CD4-positive, alpha-beta T cell (primary cell): ENCODE measurements at regions not wholly inside any gene's neighbourhood (a gene's known extent, or its start where the extent isn't known, plus 50 kb on each side); places are given as distances from the start of the nearest gene placed in this dataset.
"Not testable (repeated sequence)": the region's sequence is repeated elsewhere in the genome, so short reads cannot be mapped to it uniquely, and the experiment has no call there.

ENCODE experiments used
- ATAC-seq: fragments of 200-7000 bp; cut with Tn5 transposase; one replicate; pipeline ENCODE4 v1.10.0; 2022; ENCODE audit warnings: mild to moderate bottlenecking; ENCODE audit not compliant: poor library complexity
- CTCF ChIA-PET: fragments of 350-600 bp; sonication (Branson Sonifier 250); formaldehyde crosslinking; loops from one replicate; lab custom pipeline; 2021; ENCODE audit warnings: antibody characterized with exemption, inconsistent platforms; lab: Charles Lee
- POLR2A ChIA-PET: fragments of 350-600 bp; sonication (Branson Sonifier 250); formaldehyde crosslinking; loops from one replicate; lab custom pipeline; 2021; ENCODE audit warnings: antibody characterized with exemption, inconsistent platforms; lab: Charles Lee
- DNase-seq, 14 experiments: peaks; one replicate each; pipeline ENCODE4 v3.0.0-alpha.2; 2013 to 2020; ENCODE audit warnings: mixed read lengths in 2 of 14
- H3K27ac ChIP-seq, 2 donors: one replicate each; pipeline versions ENCODE4 v1.5.1 to v1.7.0; 2013; ENCODE audit warnings: low read length in 2 of 2, low read depth in 1 of 2, mild to moderate bottlenecking in 1 of 2
- H3K27me3 ChIP-seq, 2 experiments: 1 replicate in 1 of 2; 2 replicates in 1 of 2; pipeline versions ENCODE4 v1.6.1 to v1.7.0; 2013; ENCODE audit warnings: low read length in 2 of 2, control low read depth in 1 of 2, mild to moderate bottlenecking in 1 of 2, moderate library complexity in 1 of 2; ENCODE audit not compliant: insufficient read depth in 2 of 2, control insufficient read depth in 1 of 2
- H3K36me3 ChIP-seq: one replicate; pipeline ENCODE4 v1.6.1; 2013; ENCODE audit warnings: low read length, control low read depth; ENCODE audit not compliant: insufficient read depth
- H3K4me1 ChIP-seq: one replicate; pipeline ENCODE4 v1.6.1; 2013; ENCODE audit warnings: low read length, control low read depth; ENCODE audit not compliant: insufficient read depth
- H3K4me3 ChIP-seq: one replicate; pipeline ENCODE4 v1.5.1; 2013; ENCODE audit warnings: mild to moderate bottlenecking, low read length, moderate library complexity
- H3K9me3 ChIP-seq, 2 experiments: 1 replicate in 1 of 2; 2 replicates in 1 of 2; pipeline versions ENCODE4 v1.6.1 to v1.7.0; 2013; ENCODE audit warnings: low read length in 2 of 2, mild to moderate bottlenecking in 2 of 2, control low read depth in 1 of 2, moderate library complexity in 1 of 2; ENCODE audit not compliant: control insufficient read depth in 1 of 2, insufficient read depth in 1 of 2
- H3K27ac Mint-ChIP-seq: one replicate; pipeline ENCODE4 v1.8.0; 2020; ENCODE audit warnings: mixed read lengths
- H3K27me3 Mint-ChIP-seq: one replicate; pipeline ENCODE4 v1.8.0; 2021; ENCODE audit warnings: mixed read lengths
- H3K36me3 Mint-ChIP-seq: one replicate; pipeline ENCODE4 v1.8.0; 2021; ENCODE audit warnings: low read depth, mixed read lengths
- H3K4me1 Mint-ChIP-seq: one replicate; pipeline ENCODE4 v1.8.0; 2021; ENCODE audit warnings: low read depth, mixed read lengths
- H3K4me3 Mint-ChIP-seq: one replicate; pipeline ENCODE4 v1.8.0; 2020; ENCODE audit warnings: mild to moderate bottlenecking, mixed read lengths
- H3K9me3 Mint-ChIP-seq: one replicate; pipeline ENCODE4 v1.8.0; 2020; ENCODE audit warnings: mixed read lengths
- intact Hi-C, 2 experiments: fragments of 100-400 bp; cut with DNase I in 1 of 2; cut with micrococcal nuclease in 1 of 2; formaldehyde crosslinking; loops; one replicate each; pipeline versions ENCODE4 v1.15.1 to v1.9.0; 2023 to 2025; cut with DNase I, micrococcal nuclease
- TF ChIP-seq, protein P1 (sequence below): fragments of 200-600 bp; IDR thresholded peaks from one replicate; pipeline ENCODE4 v1.8.0; 2022; ENCODE audit warnings: antibody characterized with exemption, mild to moderate bottlenecking

DNA sequence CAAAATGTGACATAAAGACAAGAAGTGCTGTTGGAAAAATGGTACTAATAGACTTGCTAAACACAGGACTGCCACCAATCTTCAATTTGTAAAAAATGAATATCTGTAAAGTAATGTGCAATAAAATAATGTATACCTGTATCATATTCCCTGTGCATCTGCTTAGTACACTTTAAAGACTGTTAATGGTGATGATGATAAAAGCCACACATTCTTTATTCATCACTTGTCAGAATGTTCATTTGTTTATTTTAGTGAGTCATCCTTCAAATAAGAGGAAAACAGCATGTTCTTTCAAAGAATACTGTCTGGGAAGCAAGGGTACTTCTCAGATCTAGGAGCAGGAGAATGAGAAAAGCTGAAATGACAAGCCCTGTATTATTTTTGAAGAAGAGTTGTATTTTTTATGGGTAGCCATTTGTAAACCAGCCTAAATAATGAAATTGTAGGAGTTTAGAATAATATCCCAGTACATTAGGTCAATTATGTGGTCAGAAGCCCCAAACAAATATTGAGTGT is 78.3 kb upstream of the PSMA6 start:
- Histone ChIP-seq H3K4me3 (no peak overlapping the region), H3K27ac (no peak overlapping the region), H3K4me1 (no peaks in the 10 kb centered on the region), H3K9me3 (no peaks in the 10 kb centered on the region), H3K27me3 (no peaks in the 10 kb centered on the region), H3K36me3 (no peaks in the 10 kb centered on the region)
- DNase-seq (no peak), ATAC-seq (no peak)
- peaks cover 36% of the 10 kb centered on the region for H3K36me3 Mint-ChIP-seq
- TF ChIP-seq, protein P1, sequence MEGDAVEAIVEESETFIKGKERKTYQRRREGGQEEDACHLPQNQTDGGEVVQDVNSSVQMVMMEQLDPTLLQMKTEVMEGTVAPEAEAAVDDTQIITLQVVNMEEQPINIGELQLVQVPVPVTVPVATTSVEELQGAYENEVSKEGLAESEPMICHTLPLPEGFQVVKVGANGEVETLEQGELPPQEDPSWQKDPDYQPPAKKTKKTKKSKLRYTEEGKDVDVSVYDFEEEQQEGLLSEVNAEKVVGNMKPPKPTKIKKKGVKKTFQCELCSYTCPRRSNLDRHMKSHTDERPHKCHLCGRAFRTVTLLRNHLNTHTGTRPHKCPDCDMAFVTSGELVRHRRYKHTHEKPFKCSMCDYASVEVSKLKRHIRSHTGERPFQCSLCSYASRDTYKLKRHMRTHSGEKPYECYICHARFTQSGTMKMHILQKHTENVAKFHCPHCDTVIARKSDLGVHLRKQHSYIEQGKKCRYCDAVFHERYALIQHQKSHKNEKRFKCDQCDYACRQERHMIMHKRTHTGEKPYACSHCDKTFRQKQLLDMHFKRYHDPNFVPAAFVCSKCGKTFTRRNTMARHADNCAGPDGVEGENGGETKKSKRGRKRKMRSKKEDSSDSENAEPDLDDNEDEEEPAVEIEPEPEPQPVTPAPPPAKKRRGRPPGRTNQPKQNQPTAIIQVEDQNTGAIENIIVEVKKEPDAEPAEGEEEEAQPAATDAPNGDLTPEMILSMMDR: no peak
- peaks cover 14% of the 10 kb centered on the region for H3K4me1 Mint-ChIP-seq
- no peaks in the 10 kb centered on the region for H3K9me3 Mint-ChIP-seq
- ChIA-PET POLR2A (interaction anchor here (0.9 kb wide), 1 partner anchor 91 kb away, joined by 3 read pairs; no protein-coding TSS in a partner anchor), CTCF (interaction anchor here (1.3 kb wide), 1 partner anchor 73 kb away, joined by 4 read pairs; no protein-coding TSS in a partner anchor)
- H3K27ac Mint-ChIP-seq: no peak overlapping the region
- H3K27me3 Mint-ChIP-seq: no peaks in the 10 kb centered on the region
- intact Hi-C loops: loop anchor here in 1 of 2 experiments (5.0 kb wide), 1 partner anchor 62 kb away; no protein-coding TSS in a partner anchor
- no peak overlapping the region for H3K4me3 Mint-ChIP-seq

DNA sequence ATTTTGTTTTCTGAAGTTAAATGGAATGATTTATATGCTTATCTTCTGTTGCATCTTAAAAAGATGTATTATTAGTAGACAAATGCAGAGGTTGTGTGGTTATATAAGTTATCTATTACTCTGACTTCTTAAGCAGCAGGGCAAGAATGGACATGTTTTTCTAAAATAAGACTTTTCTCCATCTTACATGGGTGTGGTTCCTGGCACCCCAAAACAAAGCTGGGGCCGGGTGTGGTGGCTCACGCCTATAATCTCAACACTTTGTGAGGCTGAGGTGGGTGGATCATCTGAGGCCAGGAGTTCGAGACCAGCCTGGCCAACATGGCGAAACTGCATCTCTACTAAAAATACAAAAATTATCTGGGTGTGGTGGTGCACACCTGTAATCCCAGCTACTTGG is 77.8 kb upstream of the PSMA6 start:
- not testable (repeated sequence) for H3K4me3 Mint-ChIP-seq, H3K9me3 Mint-ChIP-seq, H3K27ac Mint-ChIP-seq, H3K9me3 ChIP-seq, H3K36me3 ChIP-seq, H3K4me3 ChIP-seq, H3K4me1 ChIP-seq, ATAC-seq, H3K27me3 ChIP-seq, DNase-seq, H3K27ac ChIP-seq, H3K27me3 Mint-ChIP-seq
- intact Hi-C loops: loop anchor here in 1 of 2 experiments (5.0 kb wide), 1 partner anchor 62 kb away; no protein-coding TSS in a partner anchor
- POLR2A ChIA-PET: interaction anchor here (0.8 to 1.0 kb wide), 3 partner anchors 91 to 190 kb away, joined by 3 to 4 read pairs (median 3); no protein-coding TSS in a partner anchor
- CTCF ChIA-PET: interaction anchor here (0.7 to 1.3 kb wide), 7 partner anchors 57 to 206 kb away, joined by 3 to 4 read pairs (median 3); no protein-coding TSS in a partner anchor
- Mint-ChIP-seq H3K4me1 (peaks cover 14% of the 10 kb centered on the region), H3K36me3 (peaks cover 36% of the 10 kb centered on the region)

DNA sequence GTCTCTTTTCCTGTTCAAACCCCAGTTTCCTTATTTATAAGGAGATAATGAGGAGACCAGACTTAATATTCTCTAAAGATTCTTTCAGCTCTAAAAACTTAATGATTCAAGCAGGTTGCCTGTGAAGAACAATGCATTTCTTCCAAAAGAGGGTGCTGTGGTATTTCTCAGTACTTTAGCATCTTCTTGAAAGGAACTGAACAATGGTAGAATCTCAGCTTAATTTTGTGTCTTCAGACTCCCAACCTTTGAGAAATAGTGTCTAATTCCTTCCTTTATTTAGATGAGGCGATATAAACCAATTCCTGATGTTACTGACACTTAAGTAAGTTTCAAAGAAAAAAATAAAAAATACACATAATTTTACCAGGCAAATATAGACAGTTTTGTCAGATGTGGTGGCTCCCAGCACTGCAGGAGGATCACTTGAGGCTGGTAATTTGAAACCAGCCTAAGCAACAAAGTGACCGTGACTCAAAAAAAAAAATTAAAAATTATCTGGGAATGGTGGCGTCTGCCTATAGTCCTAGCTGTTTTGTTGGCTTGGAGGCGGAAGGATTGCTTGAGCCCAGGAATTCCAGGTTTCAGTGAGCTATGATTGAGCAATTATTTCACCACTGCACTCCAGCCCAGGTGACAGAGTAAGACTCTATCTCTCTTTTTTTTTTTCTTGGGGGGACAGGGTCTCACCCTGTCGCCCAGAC is 76.9 kb upstream of the PSMA6 start:
- peaks cover 4% of the 10 kb centered on the region for H3K36me3 ChIP-seq
- Mint-ChIP-seq H3K4me3 (no peak overlapping the region), H3K27me3 (no peaks in the 10 kb centered on the region), H3K9me3 (no peaks in the 10 kb centered on the region), H3K36me3 (peaks cover 41% of the 10 kb centered on the region), H3K4me1 (peaks cover 6% of the 10 kb centered on the region), H3K27ac (no peak overlapping the region)
- no peak for ATAC-seq
- H3K9me3 ChIP-seq: no peaks in the 10 kb centered on the region
- no peaks in the 10 kb centered on the region for H3K27me3 ChIP-seq
- ChIA-PET CTCF (interaction anchor here (0.7 to 1.3 kb wide), 8 partner anchors 15 to 205 kb away, joined by 3 to 5 read pairs (median 3); no protein-coding TSS in a partner anchor), POLR2A (interaction anchor here (0.8 to 1.0 kb wide), 3 partner anchors 92 to 190 kb away, joined by 3 to 4 read pairs (median 3); no protein-coding TSS in a partner anchor)
- intact Hi-C loops: no loop called here
- peak in 3 of 14 experiments; percentile 39 to 48 (median 40) for DNase-seq
- TF ChIP-seq, protein P1: no peak
- H3K4me1 ChIP-seq: no peaks in the 10 kb centered on the region
- no peak overlapping the region for H3K27ac ChIP-seq
- no peak overlapping the region for H3K4me3 ChIP-seq

DNA sequence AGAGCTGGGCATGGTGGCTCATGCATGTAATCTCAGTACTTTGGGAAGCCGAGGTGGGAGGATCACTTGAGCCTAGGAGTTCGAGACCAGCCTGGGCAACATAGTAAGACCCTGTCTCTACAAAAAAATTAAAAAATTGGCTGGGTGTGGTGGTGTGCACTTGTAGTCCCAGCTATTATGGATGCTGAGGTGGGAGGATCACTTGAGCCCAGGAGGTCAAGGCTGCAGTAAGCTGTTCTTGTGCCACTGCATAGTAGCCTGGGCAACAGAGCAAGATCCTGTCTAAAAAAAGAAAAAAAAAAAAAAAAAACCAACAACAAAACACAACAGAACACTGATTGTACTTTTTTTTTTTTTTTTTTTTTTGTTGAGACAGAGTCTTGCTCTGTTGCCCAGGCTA is 74.0 kb upstream of the PSMA6 start:
- CTCF ChIA-PET, H3K4me3 Mint-ChIP-seq, H3K4me1 Mint-ChIP-seq, H3K27me3 ChIP-seq, H3K36me3 ChIP-seq, H3K9me3 ChIP-seq, H3K9me3 Mint-ChIP-seq, H3K27ac ChIP-seq, intact Hi-C loops, H3K4me1 ChIP-seq, H3K27me3 Mint-ChIP-seq, H3K27ac Mint-ChIP-seq, DNase-seq, ATAC-seq, H3K4me3 ChIP-seq: not testable (repeated sequence)
- peaks cover 47% of the 10 kb centered on the region for H3K36me3 Mint-ChIP-seq
- POLR2A ChIA-PET: interaction anchor here (0.7 to 1.9 kb wide), 2 partner anchors 43 to 187 kb away, joined by 3 to 9 read pairs; partner anchors contain the start of gene NFKBIA
